Natural killer cell treated with Interleukin-12 subunit alpha and Interleukin-12 subunit beta and Interleukin-15 and Interleukin-18, amount 100 ng/mL, for 72 hours (primary cell): ENCODE measurements at regions not wholly inside any gene's neighbourhood (a gene's known extent, or its start where the extent isn't known, plus 50 kb on each side); places are given as distances from the start of the nearest gene placed in this dataset.
A peak's percentile ranks its signal among the peaks of the same experiment; 100 is the strongest.
"Not testable (repeated sequence)": the region's sequence is repeated elsewhere in the genome, so short reads cannot be mapped to it uniquely, and the experiment has no call there.

ENCODE experiments used
- ATAC-seq, 2 donors: fragments of 150-1000 bp; cut with Tn5 transposase in 1 of 2; sonication (Bioruptor Pico), chemical (Tn5 transposase) in 1 of 2; 2 replicates each; pipeline ENCODE4 v1.10.0; 2021
- DNase-seq: peaks from one replicate; pipeline ENCODE4 v3.0.0; 2022; ENCODE audit warnings: low spot score
- H3K27ac Mint-ChIP-seq, 2 donors: 1 replicate in 1 of 2; 2 replicates in 1 of 2; pipeline ENCODE4 v1.8.0; 2022; ENCODE audit warnings: mixed read lengths in 2 of 2, mild to moderate bottlenecking in 1 of 2, moderate library complexity in 1 of 2
- H3K27me3 Mint-ChIP-seq, 2 donors: 1 replicate in 1 of 2; 2 replicates in 1 of 2; pipeline ENCODE4 v1.8.0; 2022; ENCODE audit warnings: mixed read lengths in 2 of 2
- H3K36me3 Mint-ChIP-seq: one replicate; pipeline ENCODE4 v1.8.0; 2022; ENCODE audit warnings: mixed read lengths
- H3K4me1 Mint-ChIP-seq, 2 donors: 1 replicate in 1 of 2; 2 replicates in 1 of 2; pipeline ENCODE4 v1.8.0; 2022; ENCODE audit warnings: low read depth in 2 of 2, mixed read lengths in 2 of 2, mild to moderate bottlenecking in 1 of 2
- H3K4me3 Mint-ChIP-seq: one replicate; pipeline ENCODE4 v1.8.0; 2022; ENCODE audit warnings: mixed read lengths
- H3K9me3 Mint-ChIP-seq: 2 replicates; pipeline ENCODE4 v1.8.0; 2022; ENCODE audit warnings: mixed read lengths

DNA sequence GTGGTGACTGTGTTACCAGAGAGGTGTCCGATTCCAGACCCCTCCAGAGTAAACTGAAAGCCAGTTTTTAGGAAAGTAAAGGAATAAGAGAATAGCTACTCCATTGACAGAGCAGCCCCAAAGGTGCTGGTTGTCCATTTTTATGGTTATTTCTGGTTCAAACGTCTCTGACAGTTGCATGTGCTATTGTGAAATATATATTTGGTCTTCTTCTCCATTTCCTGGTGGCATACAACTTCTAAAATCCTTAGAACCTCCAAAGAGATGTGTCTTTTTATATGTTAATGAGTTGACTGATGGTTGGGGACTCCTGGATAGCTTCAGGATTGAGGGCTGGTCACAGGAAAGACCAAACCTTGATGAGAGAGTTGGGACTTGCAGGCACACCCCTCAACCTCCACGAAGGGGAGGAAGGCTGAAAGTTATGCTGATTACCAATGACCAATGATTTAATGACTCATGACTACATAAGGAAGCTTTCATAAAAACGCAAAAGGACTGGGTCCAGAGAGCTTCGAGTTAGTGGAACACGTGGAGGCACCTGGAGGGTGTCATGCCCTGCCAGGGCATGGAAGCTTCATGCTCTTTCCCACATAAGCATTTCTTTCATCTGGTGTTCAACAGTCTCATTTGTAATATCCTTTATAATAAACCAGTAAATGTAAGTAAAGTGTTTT, 100.7 kb downstream of the SLC16A1 start:
- H3K4me3 Mint-ChIP-seq = no peak overlapping the region
- no peaks in the 10 kb centered on the region for H3K9me3 Mint-ChIP-seq
- no peak overlapping the region for H3K27ac Mint-ChIP-seq
- H3K4me1 Mint-ChIP-seq = peaks cover 0 to 5% of the 10 kb centered on the region in 2 donors
- ATAC-seq = no peak
- H3K36me3 Mint-ChIP-seq = no peaks in the 10 kb centered on the region
- peaks cover 16 to 20% of the 10 kb centered on the region in 2 donors for H3K27me3 Mint-ChIP-seq
- DNase-seq = no peak

DNA sequence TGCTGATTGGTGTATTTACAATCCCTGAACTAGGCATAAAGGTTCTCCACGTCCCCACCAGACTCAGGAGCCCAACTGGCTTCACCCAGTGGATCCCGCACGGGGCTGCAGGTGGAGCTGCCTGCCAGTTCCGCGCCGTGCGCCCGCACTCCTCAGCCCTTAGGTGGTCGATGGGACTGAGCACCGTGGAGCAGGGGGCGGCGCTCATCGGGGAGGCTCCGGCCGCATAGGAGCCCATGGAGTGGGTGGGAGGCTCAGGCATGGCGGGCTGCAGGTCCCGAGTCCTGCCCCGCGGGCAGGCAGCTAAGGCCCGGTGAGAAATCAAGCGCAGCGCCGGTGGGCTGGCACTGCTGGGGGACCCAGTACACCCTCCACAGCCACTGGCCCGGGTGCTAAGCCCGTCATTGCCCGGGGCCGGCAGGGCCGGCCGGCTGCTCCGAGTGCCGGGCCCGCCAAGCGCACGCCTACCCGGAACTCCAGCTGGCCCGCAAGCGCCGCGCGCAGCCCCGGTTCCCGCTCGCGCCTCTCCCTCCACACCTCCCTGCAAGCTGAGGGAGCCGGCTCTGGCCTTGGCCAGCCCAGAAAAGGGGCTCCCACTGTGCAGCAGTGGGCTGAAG, 101.5 kb downstream of the SLC16A1 start:
- H3K36me3 Mint-ChIP-seq, H3K4me3 Mint-ChIP-seq, H3K4me1 Mint-ChIP-seq, H3K27ac Mint-ChIP-seq, ATAC-seq, DNase-seq, H3K9me3 Mint-ChIP-seq: not testable (repeated sequence)
- peaks cover 16 to 27% of the 10 kb centered on the region in 2 donors for H3K27me3 Mint-ChIP-seq

- peaks cover 16 to 29% of the 10 kb centered on the region in 2 donors for H3K27me3 Mint-ChIP-seq
- H3K27ac Mint-ChIP-seq, DNase-seq, H3K9me3 Mint-ChIP-seq, H3K4me3 Mint-ChIP-seq, H3K4me1 Mint-ChIP-seq, ATAC-seq, H3K36me3 Mint-ChIP-seq: not testable (repeated sequence)
Measured at GRCh38 chr1:112853915-112854314, 102.1 kb downstream of the SLC16A1 start.

DNA sequence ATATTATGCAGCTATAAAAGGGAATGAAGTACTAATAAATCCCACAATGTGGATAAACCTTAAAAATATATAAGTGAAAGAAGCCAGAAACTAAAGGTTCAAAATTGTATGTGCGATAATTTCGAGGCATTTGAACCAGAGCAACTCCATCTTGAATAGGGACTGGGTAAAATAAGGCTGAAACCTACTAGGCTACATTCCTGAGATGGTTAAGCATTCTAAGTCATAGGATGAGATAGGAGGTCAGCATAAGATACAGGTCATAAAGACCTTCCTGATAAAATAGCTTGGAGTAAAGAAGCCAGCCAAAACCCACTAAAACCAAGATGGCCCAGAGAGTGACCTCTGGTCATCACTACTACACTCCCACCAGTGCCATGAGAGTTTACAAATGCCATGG, 103.1 kb downstream of the SLC16A1 start:
- H3K4me1 Mint-ChIP-seq = peaks cover 0 to 5% of the 10 kb centered on the region in 2 donors
- no peaks in the 10 kb centered on the region for H3K36me3 Mint-ChIP-seq
- H3K27me3 Mint-ChIP-seq = peaks cover 16 to 30% of the 10 kb centered on the region in 2 donors
- no peaks in the 10 kb centered on the region for H3K9me3 Mint-ChIP-seq
- ATAC-seq = no peak
- no peak overlapping the region for H3K27ac Mint-ChIP-seq
- no peak for DNase-seq
- no peak overlapping the region for H3K4me3 Mint-ChIP-seq

DNA sequence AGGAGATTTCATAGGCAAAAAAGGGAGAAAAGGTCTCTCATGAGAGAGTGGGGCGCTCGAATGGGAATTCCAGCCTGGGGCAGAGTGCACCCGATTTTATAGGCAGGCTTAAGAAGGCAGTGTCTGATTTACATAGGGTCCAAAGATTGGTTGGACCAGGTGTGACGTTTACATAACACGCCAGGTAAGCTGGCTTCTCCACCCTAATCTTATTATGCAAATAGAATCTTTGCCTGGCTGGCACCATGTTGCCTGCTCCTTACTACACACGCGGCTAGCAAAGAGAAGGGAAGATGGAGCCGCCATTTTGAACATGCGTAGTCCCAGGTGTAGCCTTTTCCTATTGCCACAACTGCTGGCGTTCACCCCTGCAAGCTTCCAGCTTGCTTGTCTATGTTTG, 103.7 kb downstream of the SLC16A1 start:
- Mint-ChIP-seq H3K27ac (no peak overlapping the region), H3K9me3 (no peaks in the 10 kb centered on the region), H3K27me3 (peaks cover 16 to 30% of the 10 kb centered on the region in 2 donors), H3K4me3 (no peak overlapping the region), H3K4me1 (peaks cover 0 to 5% of the 10 kb centered on the region in 2 donors), H3K36me3 (no peaks in the 10 kb centered on the region)
- DNase-seq = no peak
- no peak for ATAC-seq

DNA sequence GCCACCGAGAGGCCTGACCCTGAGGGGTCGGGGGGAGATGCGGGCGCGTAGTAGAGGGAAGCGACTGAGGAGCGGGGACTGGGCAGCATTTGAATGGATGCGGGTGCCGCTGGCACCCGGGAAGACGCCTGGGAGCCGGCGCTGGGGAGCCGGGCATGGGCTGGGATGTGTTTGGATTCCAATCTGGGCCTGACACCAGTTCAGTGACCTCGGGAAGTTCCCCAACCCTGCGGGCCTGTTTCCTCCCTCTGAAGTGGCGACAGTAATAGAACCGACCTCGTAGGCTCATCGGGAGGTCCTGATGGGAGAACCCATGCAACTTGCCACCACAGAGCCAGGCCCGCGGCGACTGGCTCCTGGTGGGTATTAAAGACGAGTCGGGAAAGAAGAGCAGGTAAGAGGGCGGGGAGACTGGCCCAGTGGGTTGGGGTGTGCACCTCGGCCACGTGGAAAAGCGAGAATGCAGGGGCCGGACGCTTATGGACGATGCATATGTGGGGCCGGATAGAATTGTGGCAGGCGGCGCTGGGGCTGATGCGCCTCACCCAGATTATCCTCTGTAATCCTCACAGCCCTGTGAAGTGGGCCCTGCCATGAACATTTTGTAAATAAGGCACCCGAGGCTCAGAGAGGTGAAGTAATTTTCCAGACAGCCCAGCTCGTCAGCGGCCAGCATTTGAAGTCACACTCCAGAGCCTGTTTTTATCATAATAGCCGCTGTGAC, 105.8 kb downstream of the SLC16A1 start:
- no peak overlapping the region for H3K4me3 Mint-ChIP-seq
- DNase-seq (no peak), ATAC-seq (no peak)
- H3K9me3 Mint-ChIP-seq = no peaks in the 10 kb centered on the region
- no peak overlapping the region for H3K27ac Mint-ChIP-seq
- peaks cover 0 to 5% of the 10 kb centered on the region in 2 donors for H3K4me1 Mint-ChIP-seq
- H3K36me3 Mint-ChIP-seq = no peaks in the 10 kb centered on the region
- peaks cover 11 to 24% of the 10 kb centered on the region in 2 donors for H3K27me3 Mint-ChIP-seq

DNA sequence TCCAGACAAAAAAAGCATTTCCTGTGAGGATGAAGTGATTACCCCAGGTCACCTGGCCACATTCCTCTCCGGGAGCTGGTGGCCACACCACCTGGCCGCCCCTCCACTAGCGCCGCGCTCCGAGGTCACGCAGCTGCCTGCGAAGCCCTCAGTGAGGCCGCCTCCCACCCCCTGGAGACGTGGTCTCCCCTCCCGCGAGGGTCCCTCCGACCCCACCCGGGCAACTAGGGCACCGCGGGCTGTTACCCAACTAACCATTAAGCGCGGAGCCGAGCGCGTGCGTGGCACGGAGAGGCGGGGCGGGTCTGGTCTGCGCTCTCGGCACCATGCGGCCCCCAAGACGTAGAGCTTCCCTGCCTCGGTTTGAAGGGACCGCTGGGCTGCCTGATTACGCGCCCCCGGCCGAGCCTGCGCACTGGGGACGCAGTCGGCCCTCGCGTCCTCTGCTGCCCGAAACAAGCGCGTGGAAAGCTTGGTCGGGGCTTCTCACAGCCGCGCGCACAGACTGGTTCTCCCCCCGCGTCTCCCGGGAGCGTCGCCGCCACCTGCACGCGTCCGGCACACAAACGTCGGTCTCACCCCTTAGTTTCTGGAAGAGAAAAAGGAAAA, 106.5 kb downstream of the SLC16A1 start:
- Mint-ChIP-seq H3K4me1 (peaks cover 0 to 5% of the 10 kb centered on the region in 2 donors), H3K36me3 (no peaks in the 10 kb centered on the region), H3K27ac (no peak overlapping the region), H3K9me3 (no peaks in the 10 kb centered on the region), H3K27me3 (peaks cover 8 to 21% of the 10 kb centered on the region in 2 donors), H3K4me3 (no peak overlapping the region)
- ATAC-seq = peak in 1 of 2 donors; percentile 28
- no peak for DNase-seq

GRCh38 chr1:112841825-112842224, 114.2 kb downstream of the SLC16A1 start:
- Mint-ChIP-seq H3K4me3 (no peak overlapping the region), H3K36me3 (no peaks in the 10 kb centered on the region), H3K9me3 (no peaks in the 10 kb centered on the region), H3K27me3 (peaks cover 9 to 12% of the 10 kb centered on the region in 2 donors), H3K27ac (no peak overlapping the region), H3K4me1 (peaks cover 6 to 20% of the 10 kb centered on the region in 2 donors)
- ATAC-seq = no peak
- DNase-seq = no peak

GRCh38 chr1:112840631-112841624, 115.1 kb downstream of the SLC16A1 start:
- DNase-seq = no peak
- Mint-ChIP-seq H3K4me1 (peaks cover 6 to 20% of the 10 kb centered on the region in 2 donors), H3K9me3 (no peaks in the 10 kb centered on the region), H3K4me3 (no peak overlapping the region), H3K27me3 (peaks cover 9 to 12% of the 10 kb centered on the region in 2 donors), H3K27ac (peak overlapping the region in 1 of 2 donors; percentile 72), H3K36me3 (no peaks in the 10 kb centered on the region)
- ATAC-seq = peak in 1 of 2 donors; percentile 85

- H3K27me3 Mint-ChIP-seq = peaks cover 5 to 11% of the 10 kb centered on the region in 2 donors
Measured at GRCh38 chr1:112836642-112837041, 119.4 kb downstream of the SLC16A1 start.

GRCh38 chr1:112833806-112834205, 118.7 kb upstream of the PPM1J start:
- no peak overlapping the region for H3K27ac Mint-ChIP-seq
- H3K4me1 Mint-ChIP-seq = no peaks in the 10 kb centered on the region
- no peaks in the 10 kb centered on the region for H3K9me3 Mint-ChIP-seq
- no peaks in the 10 kb centered on the region for H3K36me3 Mint-ChIP-seq
- no peak overlapping the region for H3K4me3 Mint-ChIP-seq
- DNase-seq (no peak), ATAC-seq (no peak)
- peaks cover 0 to 11% of the 10 kb centered on the region in 2 donors for H3K27me3 Mint-ChIP-seq

More at GRCh38 chr1:112836642-112837041, 119.4 kb downstream of the SLC16A1 start:
- no peak overlapping the region for H3K4me3 Mint-ChIP-seq
- no peak overlapping the region for H3K27ac Mint-ChIP-seq
- ATAC-seq = no peak
- no peaks in the 10 kb centered on the region for H3K36me3 Mint-ChIP-seq
- H3K9me3 Mint-ChIP-seq = no peaks in the 10 kb centered on the region
- H3K4me1 Mint-ChIP-seq = peaks cover 6 to 15% of the 10 kb centered on the region in 2 donors
- no peak for DNase-seq

GRCh38 chr1:112832259-112832658, 117.1 kb upstream of the PPM1J start:
- H3K27ac Mint-ChIP-seq, H3K36me3 Mint-ChIP-seq, H3K9me3 Mint-ChIP-seq, H3K4me1 Mint-ChIP-seq, H3K4me3 Mint-ChIP-seq, DNase-seq, ATAC-seq: not testable (repeated sequence)
- peaks cover 3 to 12% of the 10 kb centered on the region in 2 donors for H3K27me3 Mint-ChIP-seq

GRCh38 chr1:112829691-112830090, 114.6 kb upstream of the PPM1J start:
- H3K27me3 Mint-ChIP-seq = peaks cover 10 to 28% of the 10 kb centered on the region in 2 donors
- not testable (repeated sequence) for H3K9me3 Mint-ChIP-seq, ATAC-seq, DNase-seq, H3K4me3 Mint-ChIP-seq, H3K36me3 Mint-ChIP-seq, H3K27ac Mint-ChIP-seq, H3K4me1 Mint-ChIP-seq
